Esophagus muscularis mucosa (tissue), 4 donors: ENCODE measurements at regions not wholly inside any gene's neighbourhood (a gene's known extent, or its start where the extent isn't known, plus 50 kb on each side); places are given as distances from the start of the nearest gene placed in this dataset.
"Not testable (repeated sequence)": the region's sequence is repeated elsewhere in the genome, so short reads cannot be mapped to it uniquely, and the experiment has no call there.

Experiments
- DNase-seq: peaks from one replicate; pipeline ENCODE4 v3.0.0-alpha.2; 2017; ENCODE audit errors: extremely low spot score
- H3K27ac ChIP-seq, 4 donors: fragments of 200-600 bp; sonication (generic); replicated peaks in 1 of 4; 1 replicate in 3 of 4; 2 replicates in 1 of 4; pipeline ENCODE4 v1.5.1; 2016 to 2019; ENCODE audit warnings: mild to moderate bottlenecking in 1 of 4
- H3K27me3 ChIP-seq, 4 donors: fragments of 200-600 bp; sonication (generic); one replicate each; pipeline versions ENCODE4 v1.5.1 to v1.6.0; 2016 to 2019
- H3K36me3 ChIP-seq, 4 donors: fragments of 200-600 bp; sonication (generic); one replicate each; pipeline ENCODE4 v1.5.1; 2016 to 2019
- H3K4me1 ChIP-seq, 4 donors: fragments of 200-600 bp; sonication (generic); one replicate each; pipeline ENCODE4 v1.5.1; 2016 to 2019
- H3K4me3 ChIP-seq, 4 donors: fragments of 200-600 bp; sonication (generic); 1 replicate in 2 of 4; 2 replicates in 2 of 4; pipeline ENCODE4 v1.5.1; 2016 to 2019; ENCODE audit warnings: mild to moderate bottlenecking in 4 of 4, moderate library complexity in 1 of 4
- H3K9me3 ChIP-seq, 4 donors: fragments of 200-600 bp; sonication (generic); 1 replicate in 3 of 4; 2 replicates in 1 of 4; pipeline ENCODE4 v1.5.1; 2016 to 2019
- CTCF ChIP-seq, 3 experiments: fragments of 200-600 bp in 2 of 3; fragments of 450-650 bp in 1 of 3; sonication (generic) in 2 of 3; IDR thresholded peaks; one replicate each; pipeline ENCODE4 v1.5.1; 2017 to 2019; ENCODE audit warnings: antibody characterized with exemption in 3 of 3, mild to moderate bottlenecking in 2 of 3, moderate library complexity in 1 of 3
- EP300 ChIP-seq: sonication (generic); formaldehyde crosslinking; IDR thresholded peaks from one replicate; pipeline ENCODE4 v1.6.1; 2017; ENCODE audit warnings: antibody characterized with exemption
- POLR2A ChIP-seq: fragments of 450-650 bp; IDR thresholded peaks from one replicate; pipeline ENCODE4 v1.6.1; 2017; ENCODE audit warnings: antibody characterized with exemption, moderate library complexity, mild to moderate bottlenecking, low read depth
- POLR2AphosphoS5 ChIP-seq, 2 donors: sonication (generic); formaldehyde crosslinking; IDR thresholded peaks; one replicate each; pipeline ENCODE4 v1.6.1; 2017; ENCODE audit warnings: antibody characterized with exemption in 2 of 2
- WGBS: methylation state at CpG from one replicate; pipeline ENCODE4 v1.1.5; 2018; 5-methylcytosine and 5-hydroxymethylcytosine counted together
- intact Hi-C: fragments of 100-400 bp; cut with DNase I; formaldehyde crosslinking; loops from one replicate; pipeline ENCODE4 v1.15.1; 2023

- TF ChIP-seq POLR2A, result no peak
- TF ChIP-seq EP300, result no peak
- TF ChIP-seq POLR2AphosphoS5 (IDR thresholded peaks at IDR 0.05), result no peak
- TF ChIP-seq CTCF (IDR thresholded peaks at IDR 0.05), result no peak
- H3K36me3 ChIP-seq, result no peaks in the 10 kb centered on the region
- intact Hi-C loops, result no loop called here
- 86% methylated on average over 2 of the region's 2 CpGs for WGBS
- peaks cover 0 to 7% (median 0%) of the 10 kb centered on the region in 4 donors for H3K4me1 ChIP-seq
- H3K9me3 ChIP-seq, result no peaks in the 10 kb centered on the region
- no peaks in the 10 kb centered on the region for H3K27me3 ChIP-seq
- H3K27ac ChIP-seq, result no peak overlapping the region
- no peak for DNase-seq
- no peak overlapping the region for H3K4me3 ChIP-seq
These were observed 177.9 kb upstream of the C1orf87 start for GRCh38 chr1:60251426-60251825.

GRCh38 chr1:60247467-60247866 lies 173.9 kb upstream of the C1orf87 start:
- intact Hi-C loops, H3K36me3 ChIP-seq, H3K27me3 ChIP-seq, H3K4me3 ChIP-seq, DNase-seq, H3K9me3 ChIP-seq, H3K27ac ChIP-seq: not testable (repeated sequence)
- peaks cover 0 to 17% (median 8%) of the 10 kb centered on the region in 4 donors for H3K4me1 ChIP-seq
- no CpG with 5 or more reads among the region's 1 CpG for WGBS

GRCh38 chr1:60245324-60245723 lies 171.8 kb upstream of the C1orf87 start:
- H3K27ac ChIP-seq, result no peak overlapping the region
- intact Hi-C loops, result no loop called here
- no peak for DNase-seq
- H3K4me3 ChIP-seq, result no peak overlapping the region
- H3K27me3 ChIP-seq, result no peaks in the 10 kb centered on the region
- H3K9me3 ChIP-seq, result no peaks in the 10 kb centered on the region
- no peaks in the 10 kb centered on the region for H3K36me3 ChIP-seq
- TF ChIP-seq EP300 (no peak), CTCF (IDR thresholded peaks at IDR 0.05) (no peak)
- 38% methylated on average over 2 of the region's 2 CpGs for WGBS
- peaks cover 0 to 17% (median 8%) of the 10 kb centered on the region in 4 donors for H3K4me1 ChIP-seq

GRCh38 chr1:60244906-60245305 lies 171.3 kb upstream of the C1orf87 start:
- intact Hi-C loops, result no loop called here
- Histone ChIP-seq H3K27me3 (no peaks in the 10 kb centered on the region), H3K9me3 (peaks cover 0 to 3% (median 0%) of the 10 kb centered on the region in 4 donors), H3K4me3 (no peak overlapping the region), H3K36me3 (no peaks in the 10 kb centered on the region), H3K27ac (no peak overlapping the region), H3K4me1 (peaks cover 0 to 17% (median 8%) of the 10 kb centered on the region in 4 donors)
- DNase-seq, result no peak
- TF ChIP-seq EP300 (no peak), POLR2A (no peak), POLR2AphosphoS5 (IDR thresholded peaks at IDR 0.05) (no peak), CTCF (IDR thresholded peaks at IDR 0.05) (no peak)

- H3K4me1 ChIP-seq, result no peaks in the 10 kb centered on the region
- no peak for DNase-seq
- no peak for TF ChIP-seq POLR2A
- no peak for TF ChIP-seq EP300
- no peak for TF ChIP-seq POLR2AphosphoS5 (IDR thresholded peaks at IDR 0.05)
- no peak for TF ChIP-seq CTCF (IDR thresholded peaks at IDR 0.05)
- no peaks in the 10 kb centered on the region for H3K36me3 ChIP-seq
- H3K9me3 ChIP-seq, result peaks cover 0 to 10% (median 0%) of the 10 kb centered on the region in 4 donors
- no peaks in the 10 kb centered on the region for H3K27me3 ChIP-seq
- intact Hi-C loops, result no loop called here
- no peak overlapping the region for H3K27ac ChIP-seq
- 89% methylated on average over 2 of the region's 2 CpGs for WGBS
- H3K4me3 ChIP-seq, result no peak overlapping the region
These were observed 161.7 kb upstream of the C1orf87 start for GRCh38 chr1:60235275-60235674.
